DMS53 (cell line): ENCODE measurements at regions not wholly inside any gene's neighbourhood (a gene's known extent, or its start where the extent isn't known, plus 50 kb on each side); places are given as distances from the start of the nearest gene placed in this dataset.

Source experiments
- DNase-seq: peaks from one replicate; lab custom pipeline; 2025; lab: John Stamatoyannopoulos, UW

GRCh38 chr3:148379763-148380382, 317.8 kb upstream of the AGTR1 start:
- peak; percentile 80 for DNase-seq

GRCh38 chr3:148381051-148381450, 316.7 kb upstream of the AGTR1 start:
- no peak for DNase-seq

DNA sequence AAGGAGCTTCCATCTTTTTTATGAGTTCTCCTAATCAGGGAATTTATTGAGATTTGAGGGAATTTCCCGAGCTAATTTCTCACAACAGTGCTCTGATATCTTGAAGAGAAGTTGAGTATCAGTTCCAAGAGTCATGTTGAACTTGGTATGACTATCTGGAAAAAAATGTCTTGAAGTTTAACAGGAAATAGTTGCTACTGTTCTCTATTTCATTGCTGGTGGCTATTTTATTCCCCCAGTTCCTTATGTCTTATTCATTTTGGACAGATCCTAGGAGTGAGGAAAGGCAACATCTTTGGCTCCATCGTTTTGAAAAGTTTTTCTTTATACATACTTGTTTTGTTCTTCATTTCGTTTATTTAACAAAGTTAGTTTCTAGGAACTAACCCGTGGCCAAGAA, 307.8 kb upstream of the AGTR1 start:
- no peak for DNase-seq

DNA sequence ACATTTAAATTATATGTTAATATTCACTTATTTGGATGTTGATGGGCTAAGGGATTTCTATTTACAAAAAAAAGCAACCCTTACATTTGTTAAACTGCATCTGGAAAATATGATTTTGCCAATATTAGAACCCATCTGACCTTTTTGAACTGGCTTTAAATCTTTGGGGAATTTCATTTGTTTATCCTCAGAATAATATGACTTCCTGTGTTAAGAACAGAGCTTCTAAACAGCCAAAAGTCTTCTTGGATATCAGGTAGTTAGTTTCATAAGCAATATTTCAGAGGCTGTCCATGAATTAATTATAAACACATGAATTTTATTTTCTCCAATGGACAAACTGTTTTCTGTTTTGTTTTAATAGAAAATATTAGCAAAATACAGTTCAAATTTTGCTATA, 301.9 kb upstream of the AGTR1 start:
- no peak for DNase-seq

GRCh38 chr3:148400754-148401153, 296.9 kb upstream of the AGTR1 start:
- no peak for DNase-seq

- DNase-seq, result peak; percentile 8
These were observed 289.0 kb upstream of the AGTR1 start for GRCh38 chr3:148408667-148409066.

DNA sequence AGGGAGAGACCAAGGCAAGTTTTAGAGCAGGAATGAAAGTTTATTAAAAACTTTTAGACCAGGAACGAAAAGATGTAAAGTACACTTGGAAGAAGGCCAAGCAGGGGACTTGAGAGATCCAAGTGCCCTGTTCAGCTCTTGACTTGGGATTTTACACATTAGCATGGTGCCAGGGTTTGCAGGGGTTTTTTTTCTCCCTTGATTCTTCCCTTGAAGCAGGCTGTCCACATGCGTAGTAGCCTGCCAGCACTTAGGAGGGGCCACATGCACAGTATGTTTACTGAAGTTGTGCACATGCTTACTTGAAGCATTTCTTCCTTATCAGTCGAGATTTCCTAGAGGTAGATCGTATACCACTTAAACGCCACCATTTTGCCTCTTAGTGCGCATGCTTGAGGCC, 277.5 kb upstream of the AGTR1 start:
- no peak for DNase-seq

- no peak for DNase-seq
These were observed 268.7 kb upstream of the AGTR1 start for GRCh38 chr3:148428862-148429605.

- DNase-seq, result no peak
These were observed 264.0 kb upstream of the AGTR1 start for GRCh38 chr3:148433665-148434064.

DNA sequence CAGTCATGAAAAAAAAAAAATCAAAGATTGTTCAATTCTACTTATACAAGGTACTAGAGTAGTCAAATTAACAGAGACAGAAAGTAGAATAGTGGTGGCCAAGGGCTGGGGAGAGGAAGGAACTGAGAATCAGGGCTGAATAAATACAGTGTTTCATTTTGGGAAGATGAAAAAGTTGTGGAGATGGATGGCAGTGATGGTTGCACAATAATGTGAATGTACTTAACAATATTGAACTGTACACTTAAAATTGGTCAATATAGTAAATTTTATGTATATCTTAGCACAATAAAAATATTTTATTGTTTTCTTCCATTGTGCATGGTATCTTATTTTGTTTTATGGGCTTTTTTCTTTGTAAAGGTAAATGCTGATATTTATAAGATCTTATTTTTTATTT, 262.2 kb upstream of the AGTR1 start:
- DNase-seq, result no peak

- no peak for DNase-seq
These were observed 258.4 kb upstream of the AGTR1 start for GRCh38 chr3:148439254-148439822.

DNA sequence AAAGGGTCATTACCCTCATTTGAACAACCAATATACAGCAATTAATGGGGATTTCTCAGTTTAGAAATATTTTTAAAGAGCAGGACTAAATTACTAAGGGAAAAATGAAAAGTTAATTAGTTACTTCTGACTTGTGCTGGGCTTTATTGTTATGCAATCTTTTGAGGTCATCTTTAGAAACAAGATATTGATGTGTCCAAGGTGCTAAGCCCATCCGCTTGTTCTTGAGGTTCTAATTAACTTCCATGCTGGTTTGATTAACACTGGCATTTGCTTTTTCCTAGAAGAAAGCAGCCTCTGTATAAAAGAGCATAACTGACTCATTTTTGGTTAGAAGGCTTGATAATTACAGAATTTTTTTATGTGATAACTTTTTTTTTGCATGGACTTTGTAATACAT, 256.5 kb upstream of the AGTR1 start:
- no peak for DNase-seq

GRCh38 chr3:148450819-148451218, 246.9 kb upstream of the AGTR1 start:
- peak; percentile 48 for DNase-seq

DNA sequence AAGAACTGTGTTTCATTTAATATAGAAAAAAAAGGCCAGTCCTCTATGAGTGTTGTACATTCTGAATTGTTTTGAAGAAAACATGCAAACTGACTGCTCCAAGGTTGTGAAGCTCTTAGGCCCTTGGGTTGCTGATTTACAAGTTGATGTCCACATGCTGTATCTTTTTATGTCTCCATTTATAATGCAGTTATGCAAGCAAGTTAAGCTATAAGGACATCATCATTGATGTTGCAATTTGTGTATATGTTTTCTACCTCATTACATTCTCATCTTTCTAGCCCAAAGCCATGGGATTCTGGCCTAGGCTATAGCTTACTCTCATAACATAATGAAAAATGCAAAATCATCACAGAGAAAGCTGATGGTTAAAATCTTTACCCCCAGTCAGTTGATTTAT, 245.7 kb upstream of the AGTR1 start:
- no peak for DNase-seq

- no peak for DNase-seq
These were observed 243.9 kb upstream of the AGTR1 start for GRCh38 chr3:148453781-148454191.

DNA sequence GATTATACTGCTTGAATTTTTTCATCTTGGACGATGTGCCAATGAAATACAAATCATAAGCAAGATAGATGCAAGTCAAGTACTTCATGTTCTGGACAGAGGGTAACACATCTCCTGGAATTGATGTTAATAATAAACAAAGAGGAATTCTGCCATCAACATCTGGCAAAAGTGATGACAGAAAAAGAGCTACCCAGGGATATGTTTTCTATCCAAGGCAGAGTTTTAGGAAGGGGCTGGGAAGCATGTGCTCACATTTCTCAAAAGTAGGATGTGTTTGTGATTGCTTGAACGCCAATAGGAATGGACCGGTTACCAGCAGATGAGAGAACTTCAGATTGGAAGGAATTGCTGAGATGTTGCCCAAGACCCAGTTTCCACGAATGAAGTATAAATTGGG, 242.6 kb upstream of the AGTR1 start:
- DNase-seq, result no peak

GRCh38 chr3:148457886-148458285, 239.8 kb upstream of the AGTR1 start:
- DNase-seq, result no peak

GRCh38 chr3:148459931-148460513, 237.7 kb upstream of the AGTR1 start:
- peak; percentile 14 for DNase-seq

DNA sequence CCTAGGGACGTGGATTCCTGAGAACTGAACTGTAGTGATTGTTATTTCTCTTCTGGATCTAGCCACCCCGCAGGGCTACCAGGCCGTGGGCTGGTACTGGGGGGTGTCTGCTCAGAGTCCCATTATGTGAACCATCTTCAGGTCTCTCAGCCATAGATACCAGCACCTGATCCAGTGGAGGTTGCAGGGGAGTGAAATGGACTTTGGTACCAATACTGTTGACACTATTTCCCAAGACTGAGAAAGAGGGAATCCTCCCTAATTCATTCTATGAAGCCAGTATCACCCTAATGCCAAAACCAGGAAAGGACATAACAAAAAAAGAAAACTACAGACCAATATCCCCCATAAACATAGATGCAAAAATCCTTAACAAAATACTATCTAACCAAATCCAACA, 237.0 kb upstream of the AGTR1 start:
- DNase-seq, result no peak

GRCh38 chr3:148464246-148464645, 233.5 kb upstream of the AGTR1 start:
- no peak for DNase-seq

GRCh38 chr3:148466143-148466542, 231.6 kb upstream of the AGTR1 start:
- DNase-seq, result no peak

- no peak for DNase-seq
These were observed 230.5 kb upstream of the AGTR1 start for GRCh38 chr3:148466980-148467740.
